ENCODE measurements at regions not wholly inside any gene's neighbourhood (a gene's known extent, or its start where the extent isn't known, plus 50 kb on each side); places are given as distances from the start of the nearest gene placed in this dataset.

GRCh38 chr21:28429161-28429560 lies 563.5 kb downstream of the LTN1 start:
- Histone ChIP-seq H3K27ac (no peak overlapping the region), H3K4me3 (no peak overlapping the region)
- DNase-seq (ENCODE audit: low spot score), result no peak
- TF ChIP-seq, protein P1, sequence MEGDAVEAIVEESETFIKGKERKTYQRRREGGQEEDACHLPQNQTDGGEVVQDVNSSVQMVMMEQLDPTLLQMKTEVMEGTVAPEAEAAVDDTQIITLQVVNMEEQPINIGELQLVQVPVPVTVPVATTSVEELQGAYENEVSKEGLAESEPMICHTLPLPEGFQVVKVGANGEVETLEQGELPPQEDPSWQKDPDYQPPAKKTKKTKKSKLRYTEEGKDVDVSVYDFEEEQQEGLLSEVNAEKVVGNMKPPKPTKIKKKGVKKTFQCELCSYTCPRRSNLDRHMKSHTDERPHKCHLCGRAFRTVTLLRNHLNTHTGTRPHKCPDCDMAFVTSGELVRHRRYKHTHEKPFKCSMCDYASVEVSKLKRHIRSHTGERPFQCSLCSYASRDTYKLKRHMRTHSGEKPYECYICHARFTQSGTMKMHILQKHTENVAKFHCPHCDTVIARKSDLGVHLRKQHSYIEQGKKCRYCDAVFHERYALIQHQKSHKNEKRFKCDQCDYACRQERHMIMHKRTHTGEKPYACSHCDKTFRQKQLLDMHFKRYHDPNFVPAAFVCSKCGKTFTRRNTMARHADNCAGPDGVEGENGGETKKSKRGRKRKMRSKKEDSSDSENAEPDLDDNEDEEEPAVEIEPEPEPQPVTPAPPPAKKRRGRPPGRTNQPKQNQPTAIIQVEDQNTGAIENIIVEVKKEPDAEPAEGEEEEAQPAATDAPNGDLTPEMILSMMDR (IDR thresholded peaks at IDR 0.05), result no peak

GRCh38 chr21:28427394-28428022 lies 565.2 kb downstream of the LTN1 start:
- DNase-seq (ENCODE audit: low spot score), result no peak
- TF ChIP-seq, protein P1 (IDR thresholded peaks at IDR 0.05), result no peak
- no peak overlapping the region for H3K27ac ChIP-seq
- no peak overlapping the region for H3K4me3 ChIP-seq

DNA sequence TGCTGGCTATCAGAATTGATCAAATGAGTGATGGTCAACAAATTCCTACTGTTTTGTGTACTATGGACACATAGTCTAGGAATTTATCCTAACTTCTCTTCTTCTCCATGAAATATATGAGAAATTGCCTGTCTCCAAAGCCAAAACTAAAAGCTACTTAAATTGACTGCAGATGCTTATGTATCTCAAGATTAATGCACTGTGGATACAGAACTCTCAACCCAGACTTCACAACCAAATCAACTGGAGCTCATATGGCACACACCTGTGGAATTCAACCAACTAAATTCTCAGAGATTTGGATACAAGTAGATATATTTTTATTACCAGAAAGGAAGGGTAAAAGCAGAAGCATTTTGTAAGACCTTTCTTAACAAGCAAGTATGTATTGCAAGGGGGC lies 566.1 kb downstream of the LTN1 start:
- DNase-seq (ENCODE audit: low spot score), result no peak
- Histone ChIP-seq H3K4me3 (no peak overlapping the region), H3K27ac (no peak overlapping the region)
- TF ChIP-seq, protein P1 (IDR thresholded peaks at IDR 0.05), result no peak

- TF ChIP-seq, protein P1 (IDR thresholded peaks at IDR 0.05), result no peak
- H3K27ac ChIP-seq, result no peak overlapping the region
- no peak overlapping the region for H3K4me3 ChIP-seq
- DNase-seq (ENCODE audit: low spot score), result no peak
Observed at GRCh38 chr21:28423521-28424190, 569.0 kb downstream of the LTN1 start.

DNA sequence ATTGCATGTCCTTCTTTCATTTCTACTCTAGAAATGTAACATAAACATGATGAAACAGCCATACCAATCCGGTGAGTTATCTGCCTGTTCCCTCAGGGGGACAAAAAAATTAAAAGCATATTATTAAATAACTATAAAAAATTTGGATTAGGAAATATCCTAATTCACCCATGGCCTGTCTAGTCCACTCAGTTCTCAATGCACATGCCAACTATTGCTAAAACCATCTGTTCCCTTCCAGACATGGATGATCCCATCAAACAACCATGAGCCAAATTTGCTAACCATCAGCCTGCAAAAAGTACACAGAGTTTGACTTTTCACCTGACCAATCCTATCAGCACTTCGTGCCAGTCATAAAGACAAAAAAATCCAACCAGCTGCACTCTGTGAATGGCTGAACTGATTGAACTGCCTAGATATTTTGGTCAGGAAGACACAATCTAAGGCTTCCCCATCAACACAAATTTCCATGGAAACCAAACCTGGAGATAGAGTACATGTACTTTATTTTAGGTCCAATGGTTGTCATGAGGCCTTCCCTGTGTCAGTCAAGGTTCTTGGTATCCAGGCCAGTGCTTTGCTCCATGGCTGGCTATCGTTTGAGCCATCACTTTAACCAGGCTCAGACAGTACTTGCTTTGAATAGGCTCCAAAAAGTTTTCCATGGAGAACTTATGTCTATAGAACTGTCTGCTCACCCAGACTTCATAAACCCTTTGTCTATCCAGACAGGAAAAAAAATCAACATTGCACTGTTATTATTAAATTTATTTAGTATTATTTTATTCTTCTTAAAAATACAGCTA lies 570.8 kb downstream of the LTN1 start:
- peak overlapping the region; percentile 5 to 54 for H3K27ac ChIP-seq

DNA sequence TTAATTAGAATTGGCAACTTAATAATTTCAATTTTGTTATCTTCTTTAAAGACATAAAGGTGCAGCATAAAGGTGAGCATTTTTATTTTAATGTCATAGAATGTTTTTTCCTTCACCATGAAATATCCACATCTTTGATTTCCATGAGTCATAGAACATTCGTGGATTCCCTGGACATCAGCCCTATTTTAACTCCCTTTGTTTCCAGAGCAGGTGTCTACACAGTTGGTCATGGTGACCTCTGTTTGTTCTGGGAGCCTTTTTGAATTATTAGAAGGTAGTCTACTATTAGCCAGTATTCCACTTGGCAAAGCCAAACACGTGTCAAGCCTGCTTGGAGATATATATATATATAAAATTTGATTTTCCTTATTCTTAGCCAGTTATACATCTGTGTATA lies 572.9 kb downstream of the LTN1 start:
- TF ChIP-seq, protein P1 (IDR thresholded peaks at IDR 0.05), result no peak
- no peak for DNase-seq (ENCODE audit: low spot score)
- H3K4me3 ChIP-seq, result no peak overlapping the region
- H3K27ac ChIP-seq, result no peak overlapping the region

More for the DNA sequence above, 570.8 kb downstream of the LTN1 start:
- DNase-seq (ENCODE audit: low spot score), result no peak
- H3K4me3 ChIP-seq, result no peak overlapping the region
- TF ChIP-seq, protein P1 (IDR thresholded peaks at IDR 0.05), result no peak

Measured in coronary artery (tissue), 2 donors.